SK-N-DZ (cell line): ENCODE measurements at regions not wholly inside any gene's neighbourhood (a gene's known extent, or its start where the extent isn't known, plus 50 kb on each side); places are given as distances from the start of the nearest gene placed in this dataset.

Experiments used
- DNase-seq: peaks from one replicate; pipeline ENCODE4 v3.0.0-alpha.2; 2015; ENCODE audit warnings: low spot score

DNA sequence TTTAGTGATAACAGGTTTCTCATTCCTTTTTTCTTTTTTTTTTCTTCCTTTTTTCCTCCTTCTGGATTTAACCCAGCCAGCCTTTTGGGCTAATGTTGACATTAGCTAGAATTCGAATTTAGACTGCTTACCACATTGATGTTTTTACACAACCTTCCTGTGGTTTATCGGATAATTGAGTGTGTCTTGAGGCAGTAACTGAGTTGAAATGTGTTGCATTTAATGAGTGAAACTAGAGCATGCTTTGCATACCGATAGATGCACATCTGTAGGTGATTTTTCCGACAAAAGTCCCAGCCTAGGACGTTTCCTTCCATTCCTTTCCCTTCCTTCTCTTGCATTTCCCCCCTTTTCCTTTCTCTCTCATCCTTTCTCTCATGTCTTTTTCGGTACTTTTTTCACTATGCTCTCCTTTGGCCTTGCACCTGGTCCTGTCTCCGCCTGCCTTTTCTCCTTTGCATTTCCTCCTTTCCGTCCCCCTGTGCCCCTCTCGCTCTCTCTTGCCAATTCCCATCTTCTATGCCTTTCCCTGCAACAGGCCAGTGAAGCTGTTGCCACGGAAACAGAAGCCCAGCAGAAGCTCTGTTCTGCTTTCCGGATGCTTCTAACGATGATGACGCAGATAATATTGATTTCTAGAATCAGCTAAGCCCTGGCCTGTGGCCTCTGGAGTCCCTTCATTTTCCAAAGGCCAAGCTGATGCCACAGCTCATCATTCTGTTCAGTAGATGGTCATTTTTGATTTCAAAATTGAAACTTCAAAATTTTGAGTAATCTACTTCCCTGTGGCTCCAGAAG, 76.1 kb downstream of the SLC25A47 start:
- peak; percentile 62 for DNase-seq

DNA sequence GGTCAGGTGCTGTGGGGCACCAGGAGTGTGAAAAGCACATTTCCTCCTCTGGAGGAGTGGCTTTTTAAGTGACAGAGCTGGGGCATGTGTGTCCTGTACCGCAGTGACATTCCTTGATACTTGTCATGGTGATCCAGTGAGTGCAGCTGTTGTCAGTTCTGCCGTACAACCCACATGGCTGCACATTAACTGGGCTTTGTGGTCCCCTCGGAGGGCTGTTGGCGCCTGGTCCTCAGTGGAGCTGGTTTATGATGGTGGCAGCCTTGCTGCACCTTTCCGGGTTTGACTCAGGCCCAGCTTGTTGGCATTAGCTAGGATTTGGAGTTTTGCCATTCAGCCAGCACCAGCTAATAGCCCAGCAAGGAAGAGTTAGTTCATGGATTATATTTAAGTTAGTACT, 77.0 kb downstream of the SLC25A47 start:
- DNase-seq: no peak

DNA sequence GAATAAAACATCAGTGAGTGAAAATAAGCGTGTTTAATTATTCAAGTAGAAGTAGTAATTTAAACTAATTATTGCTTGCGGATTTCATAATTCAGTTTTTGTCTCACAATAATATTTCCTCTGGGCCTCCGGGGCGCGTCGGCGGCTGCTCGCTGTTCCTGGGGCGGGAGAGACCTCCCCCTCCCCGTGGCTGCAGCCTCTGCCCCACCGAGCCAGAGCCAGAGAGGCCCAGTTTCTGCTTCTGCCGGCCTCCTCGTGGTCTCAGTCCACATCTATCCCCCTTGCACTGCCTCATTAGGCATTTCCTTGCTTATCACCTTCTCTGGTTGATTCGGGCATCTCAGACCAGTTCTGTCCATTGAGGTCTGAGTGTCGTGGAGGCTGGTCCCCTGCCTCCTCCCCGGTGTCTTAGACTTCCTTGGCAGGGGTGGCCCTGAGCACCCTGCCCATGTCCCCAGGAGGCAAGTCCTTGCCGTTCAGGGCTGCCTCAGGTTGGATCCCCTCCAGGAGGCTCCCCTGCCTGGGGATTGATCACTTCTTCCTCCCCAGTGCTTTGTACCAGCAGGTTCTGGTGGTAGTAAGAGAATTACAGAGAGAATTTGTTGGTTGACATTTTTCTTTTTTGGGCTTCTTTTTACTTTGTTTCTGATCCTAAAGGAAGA, 78.0 kb downstream of the SLC25A47 start:
- DNase-seq: no peak

DNA sequence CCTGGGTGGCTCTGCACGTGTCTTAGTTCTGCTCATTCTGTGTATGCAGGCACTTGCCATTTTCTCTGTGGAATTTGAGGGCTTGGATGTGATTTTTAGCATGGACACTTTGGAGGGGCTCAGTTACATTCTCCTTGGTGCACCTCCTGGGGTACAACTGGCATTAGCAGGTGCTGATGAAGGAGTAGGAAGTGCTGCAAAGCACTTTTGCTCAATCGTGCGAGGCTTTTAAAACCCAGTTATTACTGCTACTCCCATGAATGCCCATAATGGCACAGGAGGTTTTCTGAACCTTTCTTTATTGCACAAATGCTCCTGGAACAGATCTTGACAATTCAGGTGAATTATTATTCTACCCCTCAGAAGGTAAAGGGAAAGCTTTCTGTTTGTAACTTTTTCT, 78.7 kb downstream of the SLC25A47 start:
- DNase-seq: no peak

DNA sequence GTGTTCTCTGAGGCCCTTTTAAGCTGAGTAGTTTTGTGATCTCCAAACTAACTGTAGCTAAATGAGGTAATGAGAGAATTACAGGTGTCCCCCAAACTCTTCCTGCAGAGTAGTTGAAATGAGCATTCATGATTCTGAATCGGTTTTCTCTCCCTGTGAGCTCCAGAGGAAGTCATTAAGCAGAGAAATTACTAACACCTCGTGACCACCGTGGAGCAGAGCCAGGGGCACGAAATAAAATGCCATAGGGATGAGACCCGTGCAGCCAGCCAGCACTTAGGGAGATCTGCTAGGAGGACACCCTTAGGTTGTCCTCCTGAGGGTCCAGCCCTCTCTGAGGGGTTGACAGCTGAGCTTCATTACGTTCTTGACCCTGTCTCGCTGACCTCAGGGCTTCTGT, 79.5 kb downstream of the SLC25A47 start:
- no peak for DNase-seq

DNA sequence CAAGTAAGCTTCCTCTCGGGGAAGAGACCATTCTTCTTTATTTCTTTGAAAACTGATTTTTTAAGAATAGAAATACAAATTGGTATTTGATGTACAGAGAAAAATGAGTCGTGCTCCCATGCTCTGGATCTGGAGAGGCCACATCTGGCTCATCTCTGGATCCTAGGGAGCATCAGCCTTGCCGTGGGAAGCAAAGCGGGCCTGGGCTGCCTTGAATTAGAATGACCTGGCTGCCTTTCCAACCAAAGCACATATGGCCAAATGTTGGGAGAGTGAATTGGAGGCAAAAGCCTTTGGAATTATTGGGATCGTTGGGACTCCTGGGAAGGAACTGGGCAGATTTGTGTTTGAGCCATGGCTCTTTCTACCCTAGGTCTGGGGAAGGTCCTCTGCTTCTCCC, 80.0 kb downstream of the SLC25A47 start:
- no peak for DNase-seq

DNA sequence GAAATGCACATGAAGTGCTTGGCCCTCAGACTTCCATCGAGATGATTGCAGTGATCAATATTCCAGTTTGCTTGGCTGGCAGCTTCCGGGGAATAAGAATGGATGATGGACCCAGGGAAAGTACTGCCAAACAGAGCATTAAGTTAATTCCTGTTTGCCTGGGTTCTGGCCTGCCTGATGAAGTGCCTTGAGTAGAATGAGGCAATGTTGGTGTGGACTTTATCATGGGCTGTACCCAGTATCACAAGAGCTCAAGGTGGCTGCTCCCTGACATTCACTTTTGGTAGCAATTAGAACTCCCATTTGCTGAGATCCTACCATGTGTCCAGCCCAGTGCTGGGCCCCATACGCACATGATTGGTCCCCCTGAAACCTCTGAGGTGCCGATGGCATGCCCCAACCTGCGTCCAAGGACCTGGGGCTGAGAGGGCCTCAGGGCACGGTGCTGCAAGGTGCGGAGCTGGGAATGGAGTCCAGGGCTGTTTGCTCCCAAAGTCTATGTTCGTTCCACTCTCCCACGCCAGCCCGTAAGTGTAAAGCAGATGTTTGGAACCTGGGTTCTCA, 80.7 kb downstream of the SLC25A47 start:
- no peak for DNase-seq

DNA sequence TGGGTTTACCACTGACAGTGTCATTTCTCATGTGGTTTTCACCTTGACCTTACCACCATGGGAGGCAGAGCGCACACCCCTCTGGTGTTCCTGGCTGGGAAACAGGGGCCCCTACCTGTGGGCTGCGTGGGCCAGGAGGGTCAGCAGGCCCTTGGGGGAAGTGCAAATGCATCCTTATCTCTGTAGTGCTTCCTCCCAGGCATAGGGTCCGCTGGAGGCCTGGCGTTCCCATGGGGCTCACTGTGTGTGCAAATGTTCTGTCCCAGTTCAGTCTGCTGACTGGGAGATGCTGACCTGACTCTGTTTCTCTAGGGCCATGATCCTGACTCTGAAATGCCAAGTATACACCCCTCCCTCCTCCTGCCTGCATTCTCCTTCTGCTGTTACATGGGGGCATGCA, 81.3 kb downstream of the SLC25A47 start:
- no peak for DNase-seq

DNA sequence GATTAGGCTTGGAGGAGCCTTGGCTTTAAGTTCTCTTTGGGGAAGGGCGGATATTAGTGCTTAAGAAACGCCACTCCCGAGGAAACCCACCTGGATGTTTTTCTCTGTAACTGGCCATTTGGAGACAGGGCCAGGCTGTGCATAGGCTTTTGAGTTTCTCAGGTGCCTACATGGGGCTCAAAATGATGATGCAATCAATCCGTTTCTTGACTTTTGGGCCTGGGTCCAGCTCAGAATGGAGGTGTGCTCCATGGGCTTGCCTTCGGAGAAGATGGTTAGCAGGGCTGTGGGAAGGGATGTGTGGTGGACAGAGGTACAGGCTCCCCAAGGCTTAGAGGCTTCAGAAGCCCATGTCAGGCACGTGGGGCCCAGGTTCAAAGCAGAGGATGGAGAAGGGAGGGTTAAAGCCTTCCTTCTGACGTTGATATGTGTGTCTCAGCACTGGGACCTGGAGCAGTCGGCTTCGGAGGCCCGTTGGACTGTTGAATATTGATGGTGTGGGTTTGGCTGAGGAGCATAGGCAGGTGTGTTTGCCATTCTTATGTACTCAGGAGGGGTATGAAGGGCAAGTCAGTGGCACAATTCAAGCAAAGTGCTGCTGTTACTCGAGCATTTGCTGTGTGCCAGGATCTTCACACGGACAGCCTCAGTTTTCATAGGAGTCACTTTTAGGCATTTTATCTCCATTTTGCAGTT, 82.8 kb downstream of the SLC25A47 start:
- no peak for DNase-seq

DNA sequence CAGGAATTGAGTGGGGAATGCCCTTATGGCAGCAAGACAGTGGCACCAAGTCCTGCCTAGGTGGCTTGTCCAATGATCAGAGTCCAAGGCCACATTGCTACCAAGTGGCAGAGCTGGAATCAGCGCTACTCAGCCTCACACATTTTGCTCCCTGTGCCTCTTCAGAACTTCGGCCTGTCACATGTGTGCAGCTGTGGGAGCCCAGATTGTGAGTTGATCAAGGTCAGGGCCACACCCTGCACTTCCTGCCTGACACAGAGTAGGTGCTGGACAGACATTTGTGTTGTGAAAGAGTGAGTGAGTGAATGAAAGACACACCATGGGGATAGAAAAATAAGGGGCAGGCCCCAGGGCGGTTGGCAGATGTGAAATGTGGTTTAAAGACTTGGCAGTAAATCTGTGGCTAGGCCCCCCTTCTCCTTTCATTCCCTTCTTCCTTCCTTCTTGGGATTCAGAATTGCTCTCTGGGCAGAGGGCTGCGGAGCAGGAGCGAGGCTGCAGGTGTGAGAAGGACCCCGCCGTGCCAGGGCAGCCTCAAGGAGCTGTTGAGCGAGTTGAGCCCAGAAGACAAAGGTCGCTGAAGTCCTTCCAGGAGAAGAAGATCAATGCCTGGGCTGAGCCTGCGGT, 83.5 kb downstream of the SLC25A47 start:
- no peak for DNase-seq

DNA sequence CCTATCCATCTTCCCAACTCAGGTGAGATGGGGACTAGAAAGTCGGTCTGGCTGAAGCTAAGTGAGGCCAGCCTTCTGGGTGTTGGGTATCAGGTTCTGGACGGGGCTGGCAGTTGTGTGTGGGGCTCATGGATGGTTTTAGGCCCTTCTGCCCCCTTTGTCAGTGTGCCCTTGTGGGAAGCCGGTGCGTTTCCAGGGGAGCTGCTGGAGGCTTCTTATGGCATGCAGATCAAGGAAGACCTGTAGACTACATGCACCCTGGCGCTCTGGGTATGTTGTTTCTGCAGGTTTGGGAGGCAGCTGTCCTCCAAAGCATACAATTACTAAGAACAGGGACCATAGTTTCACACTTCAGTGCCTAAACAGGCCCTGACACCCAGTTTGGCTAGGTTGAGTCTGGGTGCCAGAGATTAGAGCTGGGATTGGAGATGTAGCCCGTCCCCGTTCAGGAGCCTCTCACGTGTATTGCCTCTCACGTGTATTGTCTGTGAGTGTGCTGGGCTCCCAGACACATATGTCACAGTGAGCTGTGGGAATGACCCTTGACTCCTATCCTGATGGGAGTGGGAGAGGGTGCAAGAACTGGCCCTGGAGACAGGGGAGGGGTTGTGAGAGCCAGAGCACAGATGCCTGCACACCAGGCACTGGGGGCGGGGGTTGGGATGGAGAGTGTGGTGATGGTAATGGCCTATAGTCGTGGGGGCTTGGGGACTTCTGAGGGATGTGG, 84.4 kb downstream of the SLC25A47 start:
- no peak for DNase-seq

DNA sequence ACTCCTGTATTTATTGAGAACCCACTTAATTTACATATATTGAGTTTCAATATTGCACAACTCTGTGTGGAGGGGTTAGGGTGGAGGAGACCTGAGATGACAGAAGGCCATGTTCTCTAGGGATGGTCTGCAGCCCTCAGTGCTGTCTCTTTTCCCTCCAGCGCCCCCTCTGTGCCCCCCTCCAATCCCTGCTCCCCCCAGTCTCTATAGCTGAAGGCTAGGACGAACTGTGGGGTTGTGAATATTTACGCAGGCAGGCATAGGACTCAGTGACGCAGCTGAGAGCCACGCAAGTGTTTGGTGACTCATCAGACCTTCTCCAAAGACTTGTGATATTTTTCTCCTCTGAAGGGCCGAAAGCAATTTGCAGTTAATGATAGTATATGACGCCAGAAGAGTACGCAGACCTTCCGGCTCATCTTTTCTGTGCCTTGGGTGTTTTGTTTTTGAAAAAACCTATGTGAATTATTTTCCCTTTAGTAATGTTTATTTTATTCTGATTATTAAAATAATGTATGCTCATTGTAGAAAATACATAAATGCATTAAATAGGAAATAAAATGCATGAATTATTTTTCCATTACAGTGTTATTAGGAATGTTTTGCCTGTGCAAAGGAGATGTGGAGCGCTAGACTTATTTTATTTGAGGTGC, 85.3 kb downstream of the SLC25A47 start:
- no peak for DNase-seq

DNA sequence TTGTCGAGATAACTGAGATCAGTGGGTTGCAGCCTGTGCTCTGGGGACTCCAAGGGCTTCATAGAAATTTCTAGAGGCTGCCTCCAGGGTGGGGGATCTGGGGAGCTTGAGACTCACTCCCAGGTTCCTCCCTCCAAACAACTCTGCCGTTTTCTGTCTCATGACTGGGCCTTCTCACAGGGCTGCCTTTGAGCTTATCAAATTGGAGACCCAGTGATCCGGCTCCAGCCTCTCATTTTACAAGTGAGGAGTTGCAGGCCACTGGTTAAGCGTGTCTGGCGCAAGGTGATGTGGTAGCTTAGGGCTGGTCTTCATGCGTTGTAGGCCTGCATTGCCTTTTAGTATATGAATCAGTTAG, 85.8 kb downstream of the SLC25A47 start:
- DNase-seq: peak; percentile 62

DNA sequence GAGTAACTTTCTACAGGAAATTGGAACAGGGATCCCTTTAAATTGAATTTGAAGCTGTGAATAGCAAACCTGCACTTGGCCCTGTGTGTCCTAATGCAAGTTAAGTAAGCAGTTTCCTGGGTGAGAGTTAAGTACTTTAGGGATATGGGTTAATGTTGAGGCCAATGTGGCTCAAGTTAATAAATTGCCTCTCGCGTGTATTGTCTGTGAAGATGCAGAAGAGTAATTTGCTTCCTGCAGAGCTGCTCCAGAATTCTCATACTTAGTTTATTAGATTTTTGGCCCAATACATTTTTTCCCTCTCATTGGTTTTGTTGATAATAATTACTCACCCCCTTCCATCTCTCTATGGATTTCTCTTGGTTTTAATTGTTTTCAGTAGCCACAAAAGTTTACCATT, 86.5 kb downstream of the SLC25A47 start:
- DNase-seq: no peak

DNA sequence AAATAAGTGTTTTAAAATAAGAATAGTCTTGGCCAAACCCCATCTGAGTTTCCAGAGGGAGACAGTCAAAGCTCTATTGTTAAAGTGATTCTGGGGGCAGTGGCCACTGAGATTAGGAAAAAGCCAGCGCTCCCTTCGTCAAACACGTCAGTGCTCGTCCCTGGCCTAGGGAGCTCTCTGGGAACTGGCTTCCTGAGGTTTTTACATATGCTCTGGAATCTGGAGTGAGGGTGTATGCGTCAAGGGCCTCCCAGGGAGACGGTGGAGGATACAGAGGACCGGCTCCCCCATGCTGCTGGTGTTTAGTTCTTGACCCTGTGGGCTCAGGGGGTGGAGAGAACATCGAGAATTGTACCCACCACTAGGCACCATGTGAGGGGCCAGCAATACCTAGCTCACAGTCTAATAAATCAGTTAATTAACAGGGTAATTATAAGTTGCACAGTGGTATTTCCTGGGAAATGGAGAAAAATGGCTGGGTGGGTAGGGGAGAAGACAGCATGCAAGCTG, 87.0 kb downstream of the SLC25A47 start:
- no peak for DNase-seq

DNA sequence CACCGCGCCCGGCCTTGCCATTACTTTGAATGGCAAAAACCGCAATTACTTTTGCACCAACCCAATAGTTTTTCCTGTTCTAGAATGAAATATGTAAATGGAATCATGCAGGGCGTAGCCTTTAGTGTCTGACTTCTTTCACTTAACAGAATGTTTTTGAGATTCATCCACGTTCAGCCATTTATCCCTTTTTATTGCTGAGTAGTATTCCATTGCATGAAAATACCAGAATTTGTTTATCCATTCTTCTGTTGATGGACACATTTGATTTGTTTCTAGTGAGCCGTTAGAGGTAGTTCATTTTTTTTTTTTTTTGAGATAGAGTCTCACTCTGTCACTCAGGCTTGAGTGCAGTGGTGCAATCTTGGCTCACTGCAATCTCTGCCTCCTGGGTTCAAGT, 90.6 kb downstream of the SLC25A47 start:
- DNase-seq: no peak

DNA sequence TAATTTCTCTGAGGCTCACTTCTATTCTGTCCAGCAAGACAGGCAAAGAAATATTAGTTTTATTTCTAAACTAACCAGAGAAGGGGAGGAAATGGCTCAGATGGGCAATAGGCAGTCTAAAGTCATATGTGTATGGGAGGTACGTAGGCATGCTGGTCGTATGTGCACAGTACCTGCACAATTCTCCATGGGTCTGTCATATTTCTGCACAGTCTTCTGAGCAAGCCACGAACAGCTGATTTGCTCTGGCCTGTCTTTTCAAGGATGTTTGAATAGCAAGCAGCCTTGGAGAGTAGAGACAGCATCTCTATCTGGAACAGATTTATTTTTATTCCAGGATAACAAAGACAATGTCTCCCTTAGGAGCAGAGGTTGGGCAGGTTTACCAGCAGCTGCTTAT, 92.1 kb downstream of the SLC25A47 start:
- DNase-seq: no peak

DNA sequence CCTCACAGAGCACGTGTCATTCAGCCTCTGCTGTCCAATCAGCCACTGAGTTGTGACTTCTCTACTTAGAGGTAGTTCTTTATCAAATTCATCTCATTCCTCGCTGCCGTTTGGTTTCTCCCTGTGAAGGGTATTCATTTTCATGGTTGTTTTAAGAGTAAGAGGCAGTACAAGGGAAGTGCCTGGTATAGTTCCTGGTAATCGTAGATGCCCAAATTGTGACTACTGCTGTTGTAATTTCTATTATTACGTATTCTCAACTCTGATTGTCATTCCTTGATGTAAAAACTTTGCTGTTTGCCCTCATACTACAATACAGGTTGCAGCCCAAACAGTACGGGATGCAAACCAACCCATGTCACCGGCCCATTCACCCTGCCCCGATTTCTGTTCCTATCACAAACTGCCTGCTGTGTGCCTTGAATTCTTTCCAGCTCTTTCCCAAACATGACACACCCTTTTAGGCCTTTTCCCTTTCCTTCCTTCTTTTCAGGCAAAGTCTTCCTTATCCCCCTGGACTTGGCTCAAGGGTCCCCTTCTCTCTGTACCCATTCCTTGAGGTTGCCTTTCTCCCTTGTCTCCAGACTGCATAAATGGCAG, 93.0 kb downstream of the SLC25A47 start:
- no peak for DNase-seq

DNA sequence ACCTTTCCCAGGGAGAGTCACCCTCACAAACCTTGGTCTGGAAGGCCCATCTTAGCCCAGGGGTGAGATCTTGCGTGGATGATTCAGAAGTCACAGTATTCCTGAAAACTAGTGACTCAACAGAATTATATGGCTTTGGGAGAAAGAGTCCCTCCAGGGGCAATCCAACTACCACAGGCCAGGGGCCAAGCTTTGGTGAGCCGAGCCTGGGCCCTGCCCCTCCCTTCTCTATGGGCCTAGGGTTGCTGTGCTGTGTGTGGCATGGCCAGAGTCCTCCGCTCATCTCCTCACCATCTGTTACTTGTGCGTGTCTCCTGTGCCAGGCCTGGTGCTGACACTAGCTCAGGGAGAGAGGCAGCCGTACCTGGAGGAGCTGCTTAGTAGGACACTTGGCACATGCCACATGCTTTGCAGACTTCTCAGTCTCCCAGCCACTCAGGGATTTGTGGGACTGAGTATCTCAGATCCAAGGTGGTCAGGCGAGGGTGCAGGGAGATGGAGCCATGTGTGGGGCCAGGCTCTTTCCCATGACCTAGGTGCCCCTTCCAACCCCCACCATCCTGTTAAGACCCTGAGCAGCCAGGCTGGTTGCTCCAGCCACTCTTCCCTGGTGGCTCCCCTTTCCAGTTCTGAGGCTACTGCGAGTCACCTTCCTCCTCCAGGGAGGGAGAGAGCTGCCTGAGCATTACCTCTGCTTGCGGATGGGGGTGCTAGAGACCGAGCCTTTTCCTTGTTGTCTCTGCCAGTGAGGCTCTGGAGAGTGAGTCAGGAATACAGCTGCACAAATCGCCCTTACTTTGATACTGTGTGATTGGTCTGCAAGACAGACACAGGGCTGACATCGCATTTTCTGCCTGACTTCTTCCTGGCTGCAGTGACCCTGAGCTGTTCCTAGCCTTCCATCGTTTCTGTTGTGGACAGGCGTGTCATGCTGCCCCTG, 94.1 kb downstream of the SLC25A47 start:
- peak; percentile 52 for DNase-seq
